ENCODE measurements at regions not wholly inside any gene's neighbourhood (a gene's known extent, or its start where the extent isn't known, plus 50 kb on each side); places are given as distances from the start of the nearest gene placed in this dataset.

GRCh38 chr4:100268789-100269188 is 78.5 kb upstream of the DDIT4L start:
- Histone ChIP-seq H4K20me1 (ENCODE audit: insufficient read depth, low read depth, low read length) (no peaks in the 10 kb centered on the region), H3K27me3 (ENCODE audit: low read length) (no peaks in the 10 kb centered on the region), H3K9ac (ENCODE audit: low read length) (no peak overlapping the region), H3K79me2 (ENCODE audit: low read length) (no peaks in the 10 kb centered on the region), H3K4me2 (ENCODE audit: low read depth, low read length, poor library complexity, severe bottlenecking) (no peak overlapping the region), H2AFZ (ENCODE audit: low read length) (no peak overlapping the region), H3K4me3 (ENCODE audit: low read length) (no peak overlapping the region), H3K9me2 (replicated peaks; ENCODE audit: insufficient read depth, low read length) (no peaks in the 10 kb centered on the region), H3K27ac (ENCODE audit: low read length) (no peak overlapping the region), H3K4me1 (ENCODE audit: low read length) (no peaks in the 10 kb centered on the region), H3K9me3 (ENCODE audit: low read length) (no peaks in the 10 kb centered on the region), H3K36me3 (ENCODE audit: insufficient read depth, low read length) (no peaks in the 10 kb centered on the region)
- no peak for DNase-seq

GRCh38 chr4:100261346-100261745 is 71.1 kb upstream of the DDIT4L start:
- H3K4me3 ChIP-seq (ENCODE audit: low read length), result no peak overlapping the region
- H3K36me3 ChIP-seq (ENCODE audit: insufficient read depth, low read length), result no peaks in the 10 kb centered on the region
- no peaks in the 10 kb centered on the region for H3K9me3 ChIP-seq (ENCODE audit: low read length)
- no peak overlapping the region for H3K4me2 ChIP-seq (ENCODE audit: low read depth, low read length, poor library complexity, severe bottlenecking)
- H3K79me2 ChIP-seq (ENCODE audit: low read length), result no peaks in the 10 kb centered on the region
- H3K9me2 ChIP-seq (replicated peaks; ENCODE audit: insufficient read depth, low read length), result no peaks in the 10 kb centered on the region
- no peak for DNase-seq
- H3K4me1 ChIP-seq (ENCODE audit: low read length), result no peaks in the 10 kb centered on the region
- no peak overlapping the region for H3K27ac ChIP-seq (ENCODE audit: low read length)
- H3K9ac ChIP-seq (ENCODE audit: low read length), result no peak overlapping the region
- H3K27me3 ChIP-seq (ENCODE audit: low read length), result no peaks in the 10 kb centered on the region
- H4K20me1 ChIP-seq (ENCODE audit: insufficient read depth, low read depth, low read length), result no peaks in the 10 kb centered on the region
- H2AFZ ChIP-seq (ENCODE audit: low read length), result no peak overlapping the region

GRCh38 chr4:100258675-100259074 is 68.4 kb upstream of the DDIT4L start:
- no peaks in the 10 kb centered on the region for H3K27me3 ChIP-seq (ENCODE audit: low read length)
- no peaks in the 10 kb centered on the region for H4K20me1 ChIP-seq (ENCODE audit: insufficient read depth, low read depth, low read length)
- H3K4me2 ChIP-seq (ENCODE audit: low read depth, low read length, poor library complexity, severe bottlenecking), result no peak overlapping the region
- H3K9ac ChIP-seq (ENCODE audit: low read length), result no peak overlapping the region
- no peak overlapping the region for H3K4me3 ChIP-seq (ENCODE audit: low read length)
- H3K79me2 ChIP-seq (ENCODE audit: low read length), result no peaks in the 10 kb centered on the region
- DNase-seq, result no peak
- no peaks in the 10 kb centered on the region for H3K9me3 ChIP-seq (ENCODE audit: low read length)
- H3K36me3 ChIP-seq (ENCODE audit: insufficient read depth, low read length), result no peaks in the 10 kb centered on the region
- no peaks in the 10 kb centered on the region for H3K4me1 ChIP-seq (ENCODE audit: low read length)
- H3K27ac ChIP-seq (ENCODE audit: low read length), result no peak overlapping the region
- no peaks in the 10 kb centered on the region for H3K9me2 ChIP-seq (replicated peaks; ENCODE audit: insufficient read depth, low read length)
- H2AFZ ChIP-seq (ENCODE audit: low read length), result no peak overlapping the region

GRCh38 chr4:100257567-100257966 is 67.3 kb upstream of the DDIT4L start:
- no peak overlapping the region for H2AFZ ChIP-seq (ENCODE audit: low read length)
- H3K79me2 ChIP-seq (ENCODE audit: low read length), result no peaks in the 10 kb centered on the region
- H3K9ac ChIP-seq (ENCODE audit: low read length), result no peak overlapping the region
- H3K4me2 ChIP-seq (ENCODE audit: low read depth, low read length, poor library complexity, severe bottlenecking), result no peak overlapping the region
- H3K9me3 ChIP-seq (ENCODE audit: low read length), result no peaks in the 10 kb centered on the region
- no peak for DNase-seq
- no peak overlapping the region for H3K4me3 ChIP-seq (ENCODE audit: low read length)
- no peaks in the 10 kb centered on the region for H4K20me1 ChIP-seq (ENCODE audit: insufficient read depth, low read depth, low read length)
- H3K27me3 ChIP-seq (ENCODE audit: low read length), result no peaks in the 10 kb centered on the region
- no peak overlapping the region for H3K27ac ChIP-seq (ENCODE audit: low read length)
- H3K4me1 ChIP-seq (ENCODE audit: low read length), result no peaks in the 10 kb centered on the region
- no peaks in the 10 kb centered on the region for H3K36me3 ChIP-seq (ENCODE audit: insufficient read depth, low read length)
- H3K9me2 ChIP-seq (replicated peaks; ENCODE audit: insufficient read depth, low read length), result no peaks in the 10 kb centered on the region

GRCh38 chr4:100254237-100254636 is 64.0 kb upstream of the DDIT4L start:
- no peaks in the 10 kb centered on the region for H3K36me3 ChIP-seq (ENCODE audit: insufficient read depth, low read length)

GRCh38 chr4:100248476-100248875 is 58.2 kb upstream of the DDIT4L start:
- Histone ChIP-seq H3K9me3 (ENCODE audit: low read length) (no peaks in the 10 kb centered on the region), H3K9me2 (replicated peaks; ENCODE audit: insufficient read depth, low read length) (no peaks in the 10 kb centered on the region), H3K4me3 (ENCODE audit: low read length) (no peak overlapping the region), H3K4me2 (ENCODE audit: low read depth, low read length, poor library complexity, severe bottlenecking) (no peak overlapping the region), H3K9ac (ENCODE audit: low read length) (no peak overlapping the region), H3K27me3 (ENCODE audit: low read length) (no peaks in the 10 kb centered on the region), H3K27ac (ENCODE audit: low read length) (no peak overlapping the region), H3K36me3 (ENCODE audit: insufficient read depth, low read length) (no peaks in the 10 kb centered on the region), H2AFZ (ENCODE audit: low read length) (no peak overlapping the region), H4K20me1 (ENCODE audit: insufficient read depth, low read depth, low read length) (no peaks in the 10 kb centered on the region), H3K4me1 (ENCODE audit: low read length) (no peaks in the 10 kb centered on the region), H3K79me2 (ENCODE audit: low read length) (no peaks in the 10 kb centered on the region)
- no peak for DNase-seq

More at GRCh38 chr4:100254237-100254636, 64.0 kb upstream of the DDIT4L start:
- no peaks in the 10 kb centered on the region for H3K27me3 ChIP-seq (ENCODE audit: low read length)
- H4K20me1 ChIP-seq (ENCODE audit: insufficient read depth, low read depth, low read length), result no peaks in the 10 kb centered on the region
- no peaks in the 10 kb centered on the region for H3K79me2 ChIP-seq (ENCODE audit: low read length)
- H3K4me3 ChIP-seq (ENCODE audit: low read length), result no peak overlapping the region
- no peak overlapping the region for H2AFZ ChIP-seq (ENCODE audit: low read length)
- no peak overlapping the region for H3K27ac ChIP-seq (ENCODE audit: low read length)
- no peak overlapping the region for H3K4me2 ChIP-seq (ENCODE audit: low read depth, low read length, poor library complexity, severe bottlenecking)
- no peaks in the 10 kb centered on the region for H3K4me1 ChIP-seq (ENCODE audit: low read length)
- H3K9me2 ChIP-seq (replicated peaks; ENCODE audit: insufficient read depth, low read length), result no peaks in the 10 kb centered on the region
- H3K9me3 ChIP-seq (ENCODE audit: low read length), result no peaks in the 10 kb centered on the region
- H3K9ac ChIP-seq (ENCODE audit: low read length), result no peak overlapping the region
- no peak for DNase-seq

- Histone ChIP-seq H4K20me1 (ENCODE audit: insufficient read depth, low read depth, low read length) (no peaks in the 10 kb centered on the region), H3K36me3 (ENCODE audit: insufficient read depth, low read length) (no peaks in the 10 kb centered on the region), H3K9me2 (replicated peaks; ENCODE audit: insufficient read depth, low read length) (no peaks in the 10 kb centered on the region), H3K4me2 (ENCODE audit: low read depth, low read length, poor library complexity, severe bottlenecking) (no peak overlapping the region), H3K4me1 (ENCODE audit: low read length) (no peaks in the 10 kb centered on the region), H3K4me3 (ENCODE audit: low read length) (no peak overlapping the region), H3K27ac (ENCODE audit: low read length) (no peak overlapping the region), H3K9ac (ENCODE audit: low read length) (no peak overlapping the region), H3K9me3 (ENCODE audit: low read length) (no peaks in the 10 kb centered on the region), H3K27me3 (ENCODE audit: low read length) (no peaks in the 10 kb centered on the region), H3K79me2 (ENCODE audit: low read length) (no peaks in the 10 kb centered on the region), H2AFZ (ENCODE audit: low read length) (no peak overlapping the region)
- DNase-seq, result no peak
These were observed 56.4 kb upstream of the DDIT4L start for GRCh38 chr4:100246697-100247096.

- H3K4me1 ChIP-seq (ENCODE audit: low read length), result no peaks in the 10 kb centered on the region
- no peaks in the 10 kb centered on the region for H3K9me3 ChIP-seq (ENCODE audit: low read length)
- no peaks in the 10 kb centered on the region for H4K20me1 ChIP-seq (ENCODE audit: insufficient read depth, low read depth, low read length)
- no peak overlapping the region for H3K9ac ChIP-seq (ENCODE audit: low read length)
- no peaks in the 10 kb centered on the region for H3K9me2 ChIP-seq (replicated peaks; ENCODE audit: insufficient read depth, low read length)
- H3K4me3 ChIP-seq (ENCODE audit: low read length), result no peak overlapping the region
- H3K27ac ChIP-seq (ENCODE audit: low read length), result no peak overlapping the region
- no peaks in the 10 kb centered on the region for H3K36me3 ChIP-seq (ENCODE audit: insufficient read depth, low read length)
- no peaks in the 10 kb centered on the region for H3K27me3 ChIP-seq (ENCODE audit: low read length)
- H2AFZ ChIP-seq (ENCODE audit: low read length), result no peak overlapping the region
- no peak for DNase-seq
- no peaks in the 10 kb centered on the region for H3K79me2 ChIP-seq (ENCODE audit: low read length)
- no peak overlapping the region for H3K4me2 ChIP-seq (ENCODE audit: low read depth, low read length, poor library complexity, severe bottlenecking)
These were observed 54.1 kb upstream of the DDIT4L start for GRCh38 chr4:100244347-100244746.

All from Karpas-422 (cell line).